Gastroesophageal sphincter (tissue), 4 donors: ENCODE measurements at regions not wholly inside any gene's neighbourhood (a gene's known extent, or its start where the extent isn't known, plus 50 kb on each side); places are given as distances from the start of the nearest gene placed in this dataset.

Experiments
- ATAC-seq: fragments of 150-250 bp; one replicate; pipeline ENCODE4 v1.9.1; 2016; ENCODE audit warnings: mild to moderate bottlenecking, moderate library complexity
- H3K27ac ChIP-seq, 4 donors: fragments of 200-600 bp; sonication (generic) in 3 of 4; 1 replicate in 3 of 4; 2 replicates in 1 of 4; pipeline ENCODE4 v1.5.1; 2016 to 2019
- H3K27me3 ChIP-seq: fragments of 200-600 bp; sonication (generic); one replicate; pipeline ENCODE4 v1.5.1; 2019
- H3K36me3 ChIP-seq, 2 donors: fragments of 200-600 bp; sonication (generic); one replicate each; pipeline ENCODE4 v1.5.1; 2019; ENCODE audit warnings: control low read depth in 1 of 2
- H3K4me1 ChIP-seq, 3 donors: fragments of 200-600 bp; sonication (generic); 1 replicate in 2 of 3; 2 replicates in 1 of 3; pipeline ENCODE4 v1.5.1; 2016 to 2019; ENCODE audit warnings: control low read depth in 2 of 3
- H3K4me3 ChIP-seq, 2 donors: fragments of 200-600 bp; sonication (generic); one replicate each; pipeline ENCODE4 v1.5.1; 2019; ENCODE audit warnings: mild to moderate bottlenecking in 1 of 2, moderate library complexity in 1 of 2
- H3K9me3 ChIP-seq, 3 donors: fragments of 200-600 bp; sonication (generic); one replicate each; pipeline ENCODE4 v1.5.1; 2017 to 2019; ENCODE audit warnings: control low read depth in 2 of 3
- CTCF ChIP-seq, 4 experiments: fragments of 200-600 bp in 2 of 4; fragments of 450-650 bp in 2 of 4; sonication (generic) in 1 of 4; IDR thresholded peaks; one replicate each; pipeline ENCODE4 v1.5.1; 2017 to 2019; ENCODE audit warnings: antibody characterized with exemption in 4 of 4, mild to moderate bottlenecking in 2 of 4, moderate library complexity in 2 of 4
- EP300 ChIP-seq: sonication (generic); formaldehyde crosslinking; IDR thresholded peaks from one replicate; pipeline ENCODE4 v1.6.1; 2017; ENCODE audit warnings: antibody characterized with exemption, mild to moderate bottlenecking
- POLR2A ChIP-seq, 2 donors: fragments of 450-650 bp; IDR thresholded peaks; one replicate each; pipeline ENCODE4 v1.6.1; 2017; ENCODE audit warnings: antibody characterized with exemption in 2 of 2, mild to moderate bottlenecking in 2 of 2, moderate library complexity in 1 of 2
- POLR2AphosphoS5 ChIP-seq: sonication (generic); formaldehyde crosslinking; IDR thresholded peaks from one replicate; pipeline ENCODE4 v1.6.1; 2017; ENCODE audit warnings: antibody characterized with exemption
- WGBS, 2 donors: methylation state at CpG; one replicate each; pipeline ENCODE4 v1.1.5; 2018; ENCODE audit warnings: low coverage in 1 of 2; 5-methylcytosine and 5-hydroxymethylcytosine counted together

DNA sequence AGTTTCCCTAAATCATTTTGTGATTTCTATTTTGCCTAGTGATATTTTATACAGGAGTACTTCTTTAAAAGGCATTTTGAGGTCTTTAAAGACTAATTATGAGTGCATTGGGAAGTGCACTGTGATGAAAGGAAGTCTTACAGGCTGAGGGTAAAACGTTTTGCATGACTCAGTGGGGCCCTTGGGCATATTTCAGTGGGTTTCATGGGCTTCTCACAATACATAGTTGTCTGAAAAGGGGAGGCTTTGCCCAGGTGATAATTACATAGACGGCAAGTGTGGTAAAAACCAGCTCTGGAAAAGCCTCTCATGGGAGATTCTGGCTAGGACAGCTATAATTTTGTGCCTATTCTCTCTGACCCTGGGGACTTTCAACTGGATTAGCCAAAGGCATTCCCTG lies 387.2 kb downstream of the ARHGEF28 start:
- TF ChIP-seq POLR2AphosphoS5 (no peak), CTCF (IDR thresholded peaks at IDR 0.05) (no peak), EP300 (no peak), POLR2A (IDR thresholded peaks at IDR 0.05) (no peak)
- no peak overlapping the region for H3K4me3 ChIP-seq
- no peaks in the 10 kb centered on the region for H3K36me3 ChIP-seq
- H3K27ac ChIP-seq = no peak overlapping the region
- 65 to 78% methylated on average over 2 of the region's 2 CpGs for WGBS, 2 donors
- H3K27me3 ChIP-seq = no peaks in the 10 kb centered on the region
- H3K9me3 ChIP-seq = no peaks in the 10 kb centered on the region
- ATAC-seq = no peak
- no peaks in the 10 kb centered on the region for H3K4me1 ChIP-seq

- Histone ChIP-seq H3K27ac (no peak overlapping the region), H3K36me3 (no peaks in the 10 kb centered on the region), H3K27me3 (no peaks in the 10 kb centered on the region), H3K4me1 (no peaks in the 10 kb centered on the region), H3K4me3 (no peak overlapping the region), H3K9me3 (no peaks in the 10 kb centered on the region)
- WGBS, 2 donors = 14% methylated on average over 1 of the region's 1 CpG; no CpG with 5 or more reads in 1 of the 2 donors
- TF ChIP-seq POLR2A (IDR thresholded peaks at IDR 0.05) (no peak), EP300 (no peak)
- no peak for ATAC-seq
These were observed 383.5 kb downstream of the ARHGEF28 start for GRCh38 chr5:74009502-74009901.

GRCh38 chr5:74007193-74007592 lies 381.2 kb downstream of the ARHGEF28 start:
- no peak for TF ChIP-seq EP300
- TF ChIP-seq POLR2A (IDR thresholded peaks at IDR 0.05) = no peak
- TF ChIP-seq POLR2AphosphoS5 = no peak
- no peak for TF ChIP-seq CTCF (IDR thresholded peaks at IDR 0.05)
- WGBS, 2 donors = 0% methylated on average over 1 of the region's 1 CpG
- Histone ChIP-seq H3K4me3 (no peak overlapping the region), H3K4me1 (no peaks in the 10 kb centered on the region), H3K27ac (no peak overlapping the region), H3K36me3 (no peaks in the 10 kb centered on the region), H3K27me3 (no peaks in the 10 kb centered on the region), H3K9me3 (peaks cover 0 to 8% (median 0%) of the 10 kb centered on the region in 3 donors)
- ATAC-seq = no peak

DNA sequence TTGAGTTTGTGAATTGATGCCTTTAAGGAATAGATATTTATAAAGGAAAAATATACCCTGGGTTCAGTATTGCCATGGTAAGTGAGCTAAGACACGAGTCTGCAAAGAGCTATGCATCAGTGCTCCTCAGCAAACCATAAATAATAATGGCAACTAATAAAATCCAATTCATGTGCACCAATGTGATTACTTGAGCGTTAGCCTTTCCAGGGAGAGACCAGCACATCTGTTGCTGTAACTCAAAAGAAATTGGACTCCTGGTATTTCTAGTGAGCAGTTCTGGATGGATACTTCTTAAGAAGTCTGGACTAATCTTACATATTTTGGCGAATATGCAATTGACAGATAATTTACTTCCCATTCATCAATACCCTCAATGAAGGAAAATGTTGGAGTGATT lies 373.3 kb downstream of the ARHGEF28 start:
- Histone ChIP-seq H3K36me3 (no peaks in the 10 kb centered on the region), H3K27ac (no peak overlapping the region), H3K9me3 (peaks cover 0 to 8% (median 0%) of the 10 kb centered on the region in 3 donors), H3K4me1 (no peaks in the 10 kb centered on the region), H3K4me3 (no peak overlapping the region), H3K27me3 (no peaks in the 10 kb centered on the region)
- WGBS, 2 donors = 42 to 65% methylated on average over 3 of the region's 3 CpGs
- TF ChIP-seq POLR2A (IDR thresholded peaks at IDR 0.05) (no peak), POLR2AphosphoS5 (no peak), EP300 (no peak), CTCF (IDR thresholded peaks at IDR 0.05) (no peak)
- ATAC-seq = no peak

- H3K4me3 ChIP-seq = no peak overlapping the region
- no peaks in the 10 kb centered on the region for H3K36me3 ChIP-seq
- H3K4me1 ChIP-seq = no peaks in the 10 kb centered on the region
- H3K9me3 ChIP-seq = peaks cover 0 to 5% (median 0%) of the 10 kb centered on the region in 3 donors
- TF ChIP-seq CTCF (IDR thresholded peaks at IDR 0.05) = no peak
- no peak for TF ChIP-seq POLR2A (IDR thresholded peaks at IDR 0.05)
- TF ChIP-seq EP300 = no peak
- no peak for TF ChIP-seq POLR2AphosphoS5
- ATAC-seq = peak; percentile 53
- H3K27ac ChIP-seq = no peak overlapping the region
- H3K27me3 ChIP-seq = no peaks in the 10 kb centered on the region
- 19 to 40% methylated on average over 3 to 4 of the region's 4 CpGs for WGBS, 2 donors
These were observed 372.5 kb downstream of the ARHGEF28 start for GRCh38 chr5:73998489-73998888.
